Heart left ventricle (tissue), 16 donors: ENCODE measurements at regions not wholly inside any gene's neighbourhood (a gene's known extent, or its start where the extent isn't known, plus 50 kb on each side); places are given as distances from the start of the nearest gene placed in this dataset.
A peak's percentile ranks its signal among the peaks of the same experiment; 100 is the strongest.

ENCODE experiments used
- ATAC-seq, 4 donors: fragments of 200-7000 bp; cut with Tn5 transposase; one replicate each; pipeline ENCODE4 v1.9.1; 2020 to 2022; ENCODE audit warnings: moderate library complexity in 4 of 4, mild to moderate bottlenecking in 3 of 4, moderate number of reproducible peaks in 1 of 4
- DNase-seq, 5 donors: peaks; one replicate each; pipeline ENCODE4 v3.0.0-alpha.2; 2020
- H3K27ac ChIP-seq, 12 donors: fragments of 200-600 bp; sonication (generic) in 4 of 12; one replicate each; pipeline versions ENCODE4 v1.5.0 to v1.8.0; 2016 to 2022; ENCODE audit warnings: mild to moderate bottlenecking in 2 of 12
- H3K27me3 ChIP-seq, 9 donors: fragments of 200-600 bp; sonication (generic) in 2 of 9; one replicate each; pipeline versions ENCODE4 v1.5.1 to v1.8.0; 2016 to 2022; ENCODE audit warnings: mild to moderate bottlenecking in 3 of 9
- H3K36me3 ChIP-seq, 9 donors: fragments of 200-600 bp; sonication (generic) in 2 of 9; one replicate each; pipeline versions ENCODE4 v1.5.0 to v1.8.0; 2018 to 2022; ENCODE audit warnings: mild to moderate bottlenecking in 2 of 9
- H3K4me1 ChIP-seq, 12 donors: fragments of 200-600 bp; sonication (generic) in 4 of 12; one replicate each; pipeline versions ENCODE4 v1.5.0 to v1.8.0; 2016 to 2022; ENCODE audit warnings: mild to moderate bottlenecking in 3 of 12
- H3K4me3 ChIP-seq, 12 donors: fragments of 200-600 bp; sonication (generic) in 4 of 12; one replicate each; pipeline versions ENCODE4 v1.5.0 to v1.8.0; 2017 to 2022; ENCODE audit warnings: mild to moderate bottlenecking in 9 of 12, moderate library complexity in 4 of 12
- H3K9me3 ChIP-seq, 12 donors: fragments of 200-600 bp; sonication (generic) in 4 of 12; one replicate each; pipeline versions ENCODE4 v1.5.0 to v1.8.0; 2016 to 2022; ENCODE audit warnings: mild to moderate bottlenecking in 1 of 12
- POLR2A ChIP-seq, 2 donors: fragments of 450-650 bp; IDR thresholded peaks; one replicate each; pipeline ENCODE4 v1.6.1; 2017; ENCODE audit warnings: antibody characterized with exemption in 2 of 2, mild to moderate bottlenecking in 2 of 2, moderate library complexity in 2 of 2
- WGBS, 4 donors: extraction: QIAGEN DNeasy Blood & Tissue Kit in 2 of 4; methylation state at CpG; one replicate each; pipeline versions ENCODE4 v1.1.5 to v1.1.7; 2013 to 2018; 5-methylcytosine and 5-hydroxymethylcytosine counted together
- intact Hi-C, 10 donors: fragments of 100-400 bp; cut with DNase I; formaldehyde crosslinking; loops; one replicate each; pipeline versions ENCODE4 v1.11.1 to v1.14.2; 2022
- TF ChIP-seq, protein P1 (sequence below), 12 donors: fragments of 200-600 bp; sonication (generic) in 4 of 12; IDR thresholded peaks; one replicate each; pipeline versions ENCODE4 v1.5.0 to v1.8.0; 2018 to 2022; ENCODE audit warnings: antibody characterized with exemption in 12 of 12, mild to moderate bottlenecking in 5 of 12
- donor health status: ischemic (EF 13 %, LVEDD 7.1; RV severe dilation, severe dysfunction).
- donor health status: healthy with polysubstance abuse.
- donor health status: DM: no; HTN: yes; CAD: no.
- donor health status: DM: no; HTN: no; CAD: no.
- donor health status: ischemic (EF 25% LVEDD 6.9; RV normal size, moderate dysfunction).
- donor health status: ischemic (EF 25% LVEDD 5.7; RV mildly dilated, moderate dysfunction).
- donor health status: healthy.
- donor health status: DM: yes; HTN: yes; CAD: no.
- donor health status: ischemic (EF 35%, LVEDD 5.7; RV mildly dilated, moderate dysfunction).
- donor health status: nonischemic (EF 11% LVEDD 7.7; RV severe dilation, severe dysfunction).
- donor health status: DM: yes; HTN: yes; CAD: no.
- donor health status: PGD.
- donor health status: ischemic (EF 29% LVEDD 5.4; RV normal size, mild dysfunction).
- donor health status: nonischemic (EF 23%, LVEDD 6.1; RV moderate dilation, normal function).

DNA sequence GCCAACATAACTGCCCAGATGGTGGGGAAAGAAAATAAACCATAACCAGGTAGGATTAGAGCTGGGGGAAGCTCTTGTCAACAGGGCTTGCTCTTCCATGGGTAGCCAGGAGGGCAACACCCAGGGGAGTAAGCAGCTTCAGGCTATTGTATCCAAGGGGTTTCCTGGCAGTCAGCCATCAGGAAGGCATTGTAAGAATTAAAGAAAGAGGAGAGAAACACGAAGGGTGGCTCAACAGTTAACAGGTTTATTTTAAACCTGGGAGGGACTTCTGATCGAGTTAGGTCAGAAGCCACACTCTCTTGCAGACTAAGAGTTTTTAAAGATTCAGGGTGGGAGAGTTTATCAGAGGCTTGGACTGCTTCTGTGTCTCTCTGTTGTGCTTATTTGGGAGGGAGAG lies 114.2 kb downstream of the QRSL1 start:
- peaks cover 0 to 5% (median 0%) of the 10 kb centered on the region in 12 donors for H3K9me3 ChIP-seq
- H3K4me1 ChIP-seq = peaks cover 0 to 9% (median 0%) of the 10 kb centered on the region in 12 donors
- TF ChIP-seq POLR2A (IDR thresholded peaks at IDR 0.05) = no peak
- TF ChIP-seq, protein P1, sequence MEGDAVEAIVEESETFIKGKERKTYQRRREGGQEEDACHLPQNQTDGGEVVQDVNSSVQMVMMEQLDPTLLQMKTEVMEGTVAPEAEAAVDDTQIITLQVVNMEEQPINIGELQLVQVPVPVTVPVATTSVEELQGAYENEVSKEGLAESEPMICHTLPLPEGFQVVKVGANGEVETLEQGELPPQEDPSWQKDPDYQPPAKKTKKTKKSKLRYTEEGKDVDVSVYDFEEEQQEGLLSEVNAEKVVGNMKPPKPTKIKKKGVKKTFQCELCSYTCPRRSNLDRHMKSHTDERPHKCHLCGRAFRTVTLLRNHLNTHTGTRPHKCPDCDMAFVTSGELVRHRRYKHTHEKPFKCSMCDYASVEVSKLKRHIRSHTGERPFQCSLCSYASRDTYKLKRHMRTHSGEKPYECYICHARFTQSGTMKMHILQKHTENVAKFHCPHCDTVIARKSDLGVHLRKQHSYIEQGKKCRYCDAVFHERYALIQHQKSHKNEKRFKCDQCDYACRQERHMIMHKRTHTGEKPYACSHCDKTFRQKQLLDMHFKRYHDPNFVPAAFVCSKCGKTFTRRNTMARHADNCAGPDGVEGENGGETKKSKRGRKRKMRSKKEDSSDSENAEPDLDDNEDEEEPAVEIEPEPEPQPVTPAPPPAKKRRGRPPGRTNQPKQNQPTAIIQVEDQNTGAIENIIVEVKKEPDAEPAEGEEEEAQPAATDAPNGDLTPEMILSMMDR (IDR thresholded peaks at IDR 0.05) = no peak
- no peak for DNase-seq
- ATAC-seq = no peak
- no peak overlapping the region for H3K4me3 ChIP-seq
- H3K27me3 ChIP-seq = peaks cover 0 to 3% (median 0%) of the 10 kb centered on the region in 9 donors
- H3K27ac ChIP-seq = no peak overlapping the region
- no peaks in the 10 kb centered on the region for H3K36me3 ChIP-seq
- WGBS, 4 donors = 52 to 71% (median 60%) methylated on average over 2 of the region's 2 CpGs
- intact Hi-C loops = no loop called here

DNA sequence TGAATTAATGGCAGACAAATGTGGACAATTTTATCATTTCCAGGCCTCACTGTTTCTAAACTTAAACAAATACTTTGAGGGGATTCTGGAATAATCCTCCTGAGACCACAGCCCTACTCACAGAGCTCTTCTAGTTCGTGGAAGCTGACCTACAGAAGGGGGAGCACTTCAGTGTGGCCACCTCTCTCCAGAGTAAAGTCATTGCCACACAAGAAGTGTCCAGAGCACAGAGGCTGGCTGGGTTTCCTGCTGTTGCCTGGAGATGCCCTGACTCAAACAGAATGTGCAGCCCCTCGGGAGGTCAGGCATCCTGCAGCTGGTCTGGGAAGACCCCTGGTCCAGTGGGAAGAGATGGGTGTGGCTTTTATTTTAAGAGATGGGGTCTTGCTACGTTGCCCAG lies 110.9 kb downstream of the QRSL1 start:
- TF ChIP-seq, protein P1 (IDR thresholded peaks at IDR 0.05) = no peak
- TF ChIP-seq POLR2A (IDR thresholded peaks at IDR 0.05) = no peak
- intact Hi-C loops = no loop called here
- H3K27me3 ChIP-seq = peaks cover 0 to 3% (median 0%) of the 10 kb centered on the region in 9 donors
- no peaks in the 10 kb centered on the region for H3K36me3 ChIP-seq
- peak in 1 of 4 donors; percentile 47 for ATAC-seq
- H3K4me1 ChIP-seq = peaks cover 0 to 9% (median 0%) of the 10 kb centered on the region in 12 donors
- no peak overlapping the region for H3K27ac ChIP-seq
- no peak for DNase-seq
- 45 to 57% (median 50%) methylated on average over 3 of the region's 3 CpGs for WGBS, 4 donors
- H3K9me3 ChIP-seq = peaks cover 0 to 14% (median 4%) of the 10 kb centered on the region in 12 donors
- no peak overlapping the region for H3K4me3 ChIP-seq

DNA sequence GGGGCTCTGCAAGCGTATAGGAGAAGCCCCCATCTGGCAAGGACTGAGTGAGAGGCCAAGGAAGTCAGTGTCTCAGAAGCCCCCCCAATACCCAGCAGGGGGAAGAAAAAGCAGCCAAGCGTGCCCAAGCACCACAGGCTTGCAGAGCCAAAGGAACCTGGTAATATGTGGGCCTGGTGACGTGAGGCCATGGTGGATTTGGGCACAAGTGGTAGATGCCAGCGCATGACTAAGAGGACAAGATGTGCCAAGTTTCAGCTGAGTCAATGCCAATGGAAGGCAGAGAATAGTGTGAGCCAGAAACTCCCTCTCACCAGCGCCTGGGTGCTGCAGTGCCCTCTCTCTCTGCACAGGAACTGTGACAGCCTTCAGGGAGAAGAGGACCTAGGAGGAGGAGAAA lies 110.0 kb downstream of the QRSL1 start:
- TF ChIP-seq, protein P1 (IDR thresholded peaks at IDR 0.05) = peak in 4 of 12 donors; percentile 15 to 24 (median 20)
- no peak for TF ChIP-seq POLR2A (IDR thresholded peaks at IDR 0.05)
- Histone ChIP-seq H3K4me3 (no peak overlapping the region), H3K9me3 (peaks cover 0 to 15% (median 4%) of the 10 kb centered on the region in 12 donors), H3K27ac (no peak overlapping the region), H3K36me3 (no peaks in the 10 kb centered on the region), H3K27me3 (no peaks in the 10 kb centered on the region), H3K4me1 (peaks cover 0 to 9% (median 0%) of the 10 kb centered on the region in 12 donors)
- WGBS, 4 donors = 63 to 82% (median 69%) methylated on average over 5 of the region's 5 CpGs
- intact Hi-C loops = no loop called here
- DNase-seq (peak in 4 of 5 donors; percentile 60 to 82 (median 70)), ATAC-seq (peak; percentile 97 to 99 (median 98))

DNA sequence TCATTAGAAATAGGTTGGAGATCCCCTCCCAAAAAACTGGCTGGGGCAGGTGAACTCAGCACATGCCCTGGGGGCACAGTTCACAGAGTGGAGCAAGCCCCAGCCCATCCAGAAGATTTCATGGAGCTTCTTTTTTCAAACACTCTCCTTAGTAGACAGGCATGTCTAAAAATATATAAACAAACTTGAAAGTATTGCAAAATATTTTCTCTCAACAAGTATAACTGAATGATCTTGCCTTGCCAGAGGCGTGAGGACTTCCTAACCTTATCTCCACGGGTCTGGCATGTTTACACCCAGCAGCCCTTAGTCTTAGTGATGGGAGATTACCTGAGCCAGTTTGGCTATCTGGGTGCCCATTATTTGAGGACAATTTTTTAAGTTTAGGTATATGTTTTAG lies 107.1 kb downstream of the QRSL1 start:
- H3K27ac ChIP-seq = no peak overlapping the region
- H3K36me3 ChIP-seq = no peaks in the 10 kb centered on the region
- peaks cover 0 to 9% (median 0%) of the 10 kb centered on the region in 12 donors for H3K4me1 ChIP-seq
- H3K4me3 ChIP-seq = no peak overlapping the region
- DNase-seq (no peak), ATAC-seq (no peak)
- no peaks in the 10 kb centered on the region for H3K27me3 ChIP-seq
- intact Hi-C loops = no loop called here
- H3K9me3 ChIP-seq = peaks cover 0 to 10% (median 4%) of the 10 kb centered on the region in 12 donors
- WGBS, 4 donors = 44 to 58% (median 46%) methylated on average over 2 of the region's 2 CpGs
- TF ChIP-seq POLR2A (IDR thresholded peaks at IDR 0.05) = no peak
- TF ChIP-seq, protein P1 (IDR thresholded peaks at IDR 0.05) = no peak
